MCF 10A (cell line): ENCODE measurements at regions not wholly inside any gene's neighbourhood (a gene's known extent, or its start where the extent isn't known, plus 50 kb on each side); places are given as distances from the start of the nearest gene placed in this dataset.

ENCODE experiments used
- BruUV-seq: library from RNA; stranded (reverse); fragments of 400-500 nt; replicated peaks from 2 replicates; lab custom pipeline; 2021; lab: Mats Ljungman, UMichigan
- CTCF ChIA-PET: fragments of 300-600 bp; sonication (Branson Sonifier 250); formaldehyde crosslinking; extraction: SDS; loops from one replicate; lab custom pipeline; 2021; ENCODE audit warnings: antibody characterized with exemption, inconsistent platforms; lab: Yijun Ruan, JAX
- POLR2A ChIA-PET: fragments of 300-600, 350-650 bp; sonication (Branson Sonifier 250); formaldehyde crosslinking; extraction: SDS; loops from one replicate; lab custom pipeline; 2020; ENCODE audit warnings: antibody characterized with exemption, inconsistent platforms; lab: Yijun Ruan, JAX
- DNase-seq: peaks from one replicate; pipeline ENCODE4 v3.0.0-alpha.2; 2018; ENCODE audit not compliant: unreplicated experiment
- H3K27ac Mint-ChIP-seq: one replicate; pipeline ENCODE4 v1.8.0; 2022; ENCODE audit warnings: mild to moderate bottlenecking, low read depth, mixed read lengths; ENCODE audit not compliant: unreplicated experiment
- H3K27me3 Mint-ChIP-seq: one replicate; pipeline ENCODE4 v1.8.0; 2022; ENCODE audit warnings: mixed read lengths; ENCODE audit not compliant: insufficient read depth, unreplicated experiment
- H3K36me3 Mint-ChIP-seq: one replicate; pipeline ENCODE4 v1.8.0; 2022; ENCODE audit warnings: mild to moderate bottlenecking, moderate library complexity, mixed read lengths; ENCODE audit not compliant: insufficient read depth, unreplicated experiment
- H3K4me1 Mint-ChIP-seq: one replicate; pipeline ENCODE4 v1.8.0; 2022; ENCODE audit warnings: mixed read lengths; ENCODE audit not compliant: insufficient read depth, unreplicated experiment
- H3K4me3 Mint-ChIP-seq: one replicate; pipeline ENCODE4 v1.8.0; 2022; ENCODE audit warnings: mild to moderate bottlenecking, moderate library complexity, mixed read lengths; ENCODE audit not compliant: unreplicated experiment
- H3K9me3 Mint-ChIP-seq: one replicate; pipeline ENCODE4 v1.8.0; 2022; ENCODE audit warnings: mixed read lengths; ENCODE audit not compliant: unreplicated experiment
- CTCF ChIP-seq: fragments of 200-600 bp; IDR thresholded peaks from one replicate; pipeline ENCODE4 v1.8.0; 2022; ENCODE audit warnings: antibody characterized with exemption, mild to moderate bottlenecking; ENCODE audit not compliant: unreplicated experiment
- intact Hi-C: fragments of 100-400 bp; cut with micrococcal nuclease; formaldehyde crosslinking; loops from 2 replicates; pipeline ENCODE4 v1.14.1; 2022

- H3K9me3 Mint-ChIP-seq, result no peaks in the 10 kb centered on the region
- no TSS peak for BruUV-seq
- no peak overlapping the region for H3K4me3 Mint-ChIP-seq
- no peaks in the 10 kb centered on the region for H3K4me1 Mint-ChIP-seq
- DNase-seq, result no peak
- ChIA-PET CTCF (interaction anchor here (1.1 kb wide), 1 partner anchor 146 kb away, joined by 3 read pairs; no protein-coding TSS in a partner anchor), POLR2A (no interaction called here)
- peaks cover 21% of the 10 kb centered on the region for H3K27me3 Mint-ChIP-seq
- no peak overlapping the region for H3K27ac Mint-ChIP-seq
- intact Hi-C loops, result no loop called here
- no peaks in the 10 kb centered on the region for H3K36me3 Mint-ChIP-seq
- no peak for TF ChIP-seq CTCF
Observed at GRCh38 chr18:47550611-47551010, 299.2 kb upstream of the SKOR2 start.

GRCh38 chr18:47549021-47549540 is 297.6 kb upstream of the SKOR2 start:
- H3K4me1 Mint-ChIP-seq, result no peaks in the 10 kb centered on the region
- POLR2A ChIA-PET, result no interaction called here
- no peak for DNase-seq
- no peaks in the 10 kb centered on the region for H3K9me3 Mint-ChIP-seq
- CTCF ChIA-PET, result interaction anchor here (0.6 kb wide), 1 partner anchor 97 kb away, joined by 4 read pairs; no protein-coding TSS in a partner anchor
- H3K27me3 Mint-ChIP-seq, result peaks cover 27% of the 10 kb centered on the region
- intact Hi-C loops, result no loop called here
- no TSS peak for BruUV-seq
- TF ChIP-seq CTCF, result no peak
- no peak overlapping the region for H3K27ac Mint-ChIP-seq
- H3K36me3 Mint-ChIP-seq, result no peaks in the 10 kb centered on the region
- no peak overlapping the region for H3K4me3 Mint-ChIP-seq

GRCh38 chr18:47547539-47548202 is 296.2 kb upstream of the SKOR2 start:
- Mint-ChIP-seq H3K4me1 (no peaks in the 10 kb centered on the region), H3K9me3 (no peaks in the 10 kb centered on the region), H3K27me3 (peaks cover 37% of the 10 kb centered on the region), H3K4me3 (no peak overlapping the region), H3K36me3 (no peaks in the 10 kb centered on the region), H3K27ac (no peak overlapping the region)
- BruUV-seq, result no TSS peak
- intact Hi-C loops, result no loop called here
- no peak for DNase-seq
- ChIA-PET CTCF (no interaction called here), POLR2A (no interaction called here)
- no peak for TF ChIP-seq CTCF

- Mint-ChIP-seq H3K36me3 (no peaks in the 10 kb centered on the region), H3K27me3 (peaks cover 57% of the 10 kb centered on the region), H3K4me3 (no peak overlapping the region), H3K9me3 (no peaks in the 10 kb centered on the region), H3K27ac (no peak overlapping the region), H3K4me1 (no peaks in the 10 kb centered on the region)
- no peak for TF ChIP-seq CTCF
- CTCF ChIA-PET, result no interaction called here
- POLR2A ChIA-PET, result no interaction called here
- intact Hi-C loops, result no loop called here
- BruUV-seq, result no TSS peak
- peak; percentile 4 for DNase-seq
Observed at GRCh38 chr18:47545613-47546012, 294.2 kb upstream of the SKOR2 start.
